Stimulated activated CD4-positive, alpha-beta T cell treated with anti-CD3 and anti-CD28 coated beads, TNF-alpha, amount 100 ng/mL, for 1 hour (primary cell): ENCODE measurements at regions not wholly inside any gene's neighbourhood (a gene's known extent, or its start where the extent isn't known, plus 50 kb on each side); places are given as distances from the start of the nearest gene placed in this dataset.

Experiments
- DNase-seq, 3 donors: peaks; one replicate each; pipeline ENCODE4 v3.0.0-alpha.2; 2020; ENCODE audit warnings: low read depth in 3 of 3, low spot score in 1 of 3

GRCh38 chr12:84294246-84294645, 618.4 kb downstream of the SLC6A15 start:
- no peak for DNase-seq

DNA sequence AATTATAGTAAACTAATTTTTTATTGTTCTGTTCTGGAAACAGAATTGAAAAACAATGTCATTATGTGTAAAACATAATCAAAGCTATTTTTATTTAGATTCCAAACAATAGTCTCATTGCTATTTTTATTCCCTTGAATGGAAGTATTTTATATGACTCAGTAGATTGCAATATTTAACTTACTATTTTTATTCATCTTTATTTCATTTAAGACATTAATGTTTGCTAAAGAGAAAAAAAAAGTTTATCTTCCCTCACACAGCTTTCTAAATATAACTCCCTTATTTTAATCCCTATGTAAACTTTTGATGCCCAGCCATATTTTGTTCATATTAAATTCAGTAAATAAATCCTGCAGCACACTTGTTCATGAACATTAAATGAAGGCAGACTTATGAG, 622.4 kb downstream of the SLC6A15 start:
- no peak for DNase-seq

DNA sequence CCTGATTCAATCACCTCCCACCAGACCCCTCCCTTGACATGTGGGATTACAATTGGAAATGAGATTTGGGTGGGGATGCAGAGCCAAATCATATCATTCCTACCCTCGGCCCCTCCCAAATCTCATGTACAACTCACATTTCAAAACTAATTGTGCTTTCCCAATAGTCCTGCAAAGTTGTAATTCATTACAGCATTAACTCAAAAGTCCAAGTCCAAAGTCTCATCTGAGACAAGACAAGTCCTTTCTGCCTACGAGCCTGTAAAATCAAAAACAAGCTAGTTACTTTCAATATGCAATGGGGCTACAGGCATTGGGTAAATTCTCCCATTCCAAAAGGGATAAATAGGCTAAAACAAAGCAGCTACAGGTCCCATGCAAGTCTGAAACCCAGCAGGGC, 634.6 kb downstream of the SLC6A15 start:
- DNase-seq, result no peak

GRCh38 chr12:84276215-84276614, 636.4 kb downstream of the SLC6A15 start:
- no peak for DNase-seq

DNA sequence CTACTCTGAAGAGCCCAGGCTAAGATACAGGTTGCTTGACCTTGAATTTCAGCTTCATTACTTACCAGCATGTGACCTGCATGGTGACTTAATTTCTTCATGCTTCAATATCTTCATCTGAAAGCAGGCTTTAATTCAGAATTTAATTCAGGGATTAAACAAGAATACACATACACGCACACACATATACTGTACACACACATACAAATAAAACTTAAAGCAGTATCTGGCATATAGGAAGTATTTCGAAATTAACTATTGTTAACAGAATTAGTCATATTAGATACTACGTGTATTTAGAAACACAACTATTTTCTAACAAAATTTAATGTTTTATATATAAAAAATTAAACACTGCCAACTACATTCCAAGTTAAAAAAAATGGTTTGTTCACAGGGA, 640.3 kb downstream of the SLC6A15 start:
- DNase-seq, result no peak

DNA sequence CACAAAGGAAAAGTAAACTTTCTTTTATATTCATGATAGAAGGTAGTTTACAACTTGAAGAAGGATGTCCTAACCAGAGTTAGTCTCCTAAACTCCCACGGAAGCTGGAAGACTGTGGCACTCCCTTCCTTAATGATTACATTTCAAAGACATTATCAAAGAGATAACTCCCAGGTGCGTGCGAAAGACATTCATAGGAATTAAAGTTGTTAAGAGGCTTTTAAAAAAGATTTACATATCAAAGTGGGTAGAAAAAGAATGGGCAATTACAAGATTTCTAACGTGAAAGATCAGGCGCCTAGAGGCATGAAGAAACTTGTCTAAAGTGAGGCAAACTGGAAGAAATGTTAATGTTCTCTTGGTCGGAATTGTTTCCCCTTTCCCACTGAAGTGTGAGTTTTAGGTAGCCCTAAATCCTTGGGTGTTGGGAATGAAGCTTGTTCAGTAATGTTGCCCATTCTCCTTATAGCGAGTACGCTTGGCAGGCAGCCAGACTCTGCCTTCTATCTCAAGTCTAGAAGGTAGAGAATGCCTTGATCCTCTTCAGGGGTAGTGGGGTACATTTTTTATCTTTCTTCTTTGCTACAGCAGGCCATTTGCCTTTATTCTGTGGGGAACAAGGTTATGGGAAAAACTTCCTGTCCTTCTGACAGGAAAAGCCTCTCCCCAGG, 642.0 kb downstream of the SLC6A15 start:
- DNase-seq, result no peak

DNA sequence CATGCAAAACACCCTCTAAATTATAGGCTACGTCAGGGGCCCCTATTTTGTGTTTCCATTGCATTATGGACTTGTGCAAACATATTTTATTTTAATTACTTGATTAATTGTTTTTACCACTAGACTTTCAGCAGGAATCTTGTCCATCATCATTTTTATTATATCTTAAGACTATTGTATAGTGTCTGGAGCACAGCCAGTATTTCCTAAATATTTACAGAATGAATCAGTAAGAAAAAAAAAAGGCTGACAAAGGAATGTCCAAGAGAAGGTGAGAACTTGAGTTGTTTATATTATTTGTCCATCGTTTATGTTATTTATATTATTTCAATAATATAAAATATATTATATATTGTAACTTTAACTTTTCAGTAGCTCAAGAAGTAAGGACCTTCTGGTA, 664.7 kb downstream of the SLC6A15 start:
- DNase-seq, result no peak

- no peak for DNase-seq
These were observed 668.9 kb downstream of the SLC6A15 start for GRCh38 chr12:84243686-84244085.

DNA sequence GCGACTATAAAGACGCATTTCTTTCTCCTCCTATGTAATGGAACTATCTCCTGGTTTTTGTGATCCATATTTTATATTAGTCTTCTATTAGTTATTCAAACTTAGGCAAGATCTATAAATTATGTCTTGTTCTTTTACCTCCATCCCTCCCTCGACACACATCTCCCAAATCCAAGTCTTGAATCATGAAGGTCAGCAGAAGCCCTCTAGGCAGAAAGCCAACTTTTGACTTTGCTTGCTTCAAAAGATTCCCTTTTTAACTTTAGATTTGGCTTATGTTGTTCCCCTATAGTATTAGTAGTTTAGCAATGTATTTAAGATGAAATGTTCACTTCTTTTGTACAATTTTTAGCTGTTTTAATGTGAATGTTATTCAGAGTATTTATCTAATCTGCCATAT, 689.8 kb downstream of the SLC6A15 start:
- DNase-seq, result no peak

DNA sequence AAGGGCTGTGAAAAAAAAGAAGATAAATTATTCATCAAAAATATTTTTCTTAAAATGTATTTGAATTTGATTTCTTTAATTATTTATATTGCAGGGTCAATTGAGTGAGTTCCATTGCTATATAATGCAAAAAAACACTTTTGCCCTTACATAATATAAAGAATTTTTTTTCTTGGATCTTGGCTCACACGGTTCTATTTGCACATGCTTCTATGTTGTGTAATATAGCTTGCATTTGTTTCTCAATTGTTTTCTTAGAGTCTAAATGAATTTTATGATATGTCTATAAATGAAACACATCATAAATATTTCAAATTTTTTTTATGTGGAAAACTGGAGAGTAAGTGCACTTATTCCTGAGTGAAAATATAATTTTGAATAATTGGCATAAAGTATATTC, 694.2 kb downstream of the SLC6A15 start:
- no peak for DNase-seq

- DNase-seq, result no peak
These were observed 710.6 kb downstream of the SLC6A15 start for GRCh38 chr12:84201976-84202375.

- no peak for DNase-seq
These were observed 714.2 kb downstream of the SLC6A15 start for GRCh38 chr12:84198294-84198946.

DNA sequence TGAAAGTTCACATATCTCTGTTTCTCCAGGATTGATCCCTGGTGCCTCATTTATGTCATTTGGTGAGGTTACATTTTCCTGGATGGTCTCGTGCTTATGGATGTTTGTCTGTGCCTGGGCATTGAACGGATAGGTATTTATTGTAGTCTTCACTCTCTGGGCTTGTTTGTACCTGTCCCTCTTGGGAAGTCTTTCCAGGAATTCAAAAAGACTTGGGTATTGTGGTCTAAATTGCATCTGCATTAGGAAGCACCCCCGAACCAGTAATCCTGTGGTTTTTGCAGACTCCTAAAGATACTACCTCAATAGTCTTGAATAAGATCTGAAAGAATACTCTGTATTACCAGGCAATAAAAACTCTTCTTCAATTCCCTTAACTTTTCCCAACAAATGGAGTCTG, 720.8 kb downstream of the SLC6A15 start:
- no peak for DNase-seq

DNA sequence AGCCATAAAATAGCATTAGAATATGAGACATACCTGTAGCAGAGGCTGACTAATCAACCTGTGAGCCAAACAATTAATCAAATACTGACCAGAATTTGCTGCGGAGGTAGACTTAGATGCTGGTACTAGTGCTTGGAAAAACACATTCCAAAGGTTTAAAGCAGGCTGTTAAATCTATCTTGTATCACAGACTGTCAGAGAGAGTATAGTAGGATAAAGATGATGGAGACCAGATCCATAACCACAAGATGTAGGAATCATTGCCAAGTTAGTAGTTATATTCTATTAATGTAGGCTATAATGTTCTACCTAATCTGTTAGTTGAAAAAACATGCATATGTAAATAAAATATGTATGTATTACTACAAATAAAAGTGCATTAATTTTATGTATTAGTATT, 726.2 kb downstream of the SLC6A15 start:
- no peak for DNase-seq

GRCh38 chr12:84183576-84183975, 729.0 kb downstream of the SLC6A15 start:
- DNase-seq, result no peak

- no peak for DNase-seq
These were observed 738.5 kb downstream of the SLC6A15 start for GRCh38 chr12:84174115-84174514.

GRCh38 chr12:84172823-84173424, 739.7 kb downstream of the SLC6A15 start:
- DNase-seq, result no peak

GRCh38 chr12:84166812-84167211, 745.8 kb downstream of the SLC6A15 start:
- DNase-seq, result no peak

- no peak for DNase-seq
These were observed 746.5 kb downstream of the SLC6A15 start for GRCh38 chr12:84165998-84166571.

DNA sequence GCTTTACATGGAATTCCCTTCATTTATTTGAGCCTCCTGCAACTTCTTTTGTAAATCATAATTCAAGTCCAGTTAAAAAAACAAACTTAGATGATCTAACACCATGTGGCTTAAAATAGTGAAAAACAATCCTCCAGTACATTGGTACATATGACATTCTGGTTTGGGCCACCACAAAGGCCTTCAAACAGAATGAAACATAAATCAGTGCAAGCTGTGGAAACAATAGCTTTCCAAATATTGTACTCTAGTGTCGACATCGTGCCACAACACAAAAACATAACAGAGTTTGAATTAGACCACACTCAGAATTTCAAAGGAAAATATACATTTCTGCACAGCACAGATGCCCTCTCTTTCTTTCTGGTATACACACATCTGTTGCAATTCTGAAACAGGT, 751.3 kb downstream of the SLC6A15 start:
- no peak for DNase-seq

DNA sequence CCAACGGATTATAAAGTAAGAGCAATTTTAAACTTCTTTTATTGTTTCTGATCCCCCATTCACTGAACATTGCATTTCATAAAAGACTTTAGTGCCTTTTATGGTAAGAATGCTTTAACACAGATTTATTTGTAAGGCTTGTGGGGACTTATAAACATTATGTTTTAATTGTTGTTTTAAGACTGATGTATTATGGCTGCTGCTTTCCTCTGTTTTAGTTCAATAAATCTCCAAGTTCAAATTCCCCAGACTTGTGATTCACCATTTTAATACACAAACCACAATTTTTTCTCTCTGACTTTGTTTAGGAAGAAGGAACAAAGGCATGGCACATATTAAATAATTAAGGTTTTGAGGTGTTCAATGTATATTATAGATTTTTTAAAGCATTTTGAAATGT, 753.3 kb downstream of the SLC6A15 start:
- no peak for DNase-seq

DNA sequence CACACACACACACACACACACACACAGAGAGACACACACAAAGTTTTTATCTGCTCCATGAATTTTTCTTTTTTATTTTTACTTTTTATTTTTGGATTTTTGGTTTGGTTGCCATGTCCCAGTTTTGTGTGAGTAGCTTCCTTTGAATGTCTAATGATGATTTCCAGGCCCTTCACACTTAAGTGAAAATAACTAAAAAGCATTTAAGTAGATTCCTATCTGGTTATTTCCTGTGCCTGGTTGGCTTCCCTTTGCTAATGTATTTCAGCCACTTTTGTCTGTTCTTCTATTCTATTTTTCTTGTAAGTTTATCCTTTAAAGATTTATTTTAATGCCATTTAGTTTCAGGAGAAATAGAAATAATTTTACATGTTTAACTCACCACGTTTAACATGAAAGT, 755.4 kb downstream of the SLC6A15 start:
- DNase-seq, result no peak
